C4-2B (cell line): ENCODE measurements at regions not wholly inside any gene's neighbourhood (a gene's known extent, or its start where the extent isn't known, plus 50 kb on each side); places are given as distances from the start of the nearest gene placed in this dataset.

Experiments
- CTCF ChIP-seq: fragments of 450-650 bp; conservative IDR thresholded peaks from 2 replicates; pipeline ENCODE4 v1.5.1; 2017; ENCODE audit warnings: mild to moderate bottlenecking
- ZFX ChIP-seq: fragments of 450-650 bp; IDR thresholded peaks from 2 replicates; pipeline ENCODE4 v1.6.1; 2017

GRCh38 chr3:7843441-7843840, 658.2 kb upstream of the LMCD1 start:
- TF ChIP-seq CTCF: no peak
- no peak for TF ChIP-seq ZFX
